ENCODE measurements at regions not wholly inside any gene's neighbourhood (a gene's known extent, or its start where the extent isn't known, plus 50 kb on each side); places are given as distances from the start of the nearest gene placed in this dataset.

GRCh38 chr6:19042420-19042819 lies 655.3 kb downstream of the RNF144B start:
- peaks cover 3 to 8% of the 10 kb centered on the region in 2 donors for H3K4me1 ChIP-seq (replicated peaks in 1 of 2)
- 37 to 89% (median 75%) methylated on average over 1 to 3 of the region's 5 CpGs; no CpG with 5 or more reads in 3 of the 10 experiments for WGBS, 10 experiments
- in situ Hi-C loops (cut with MboI; ENCODE audit: low pct_unique_long_range_greater_than_20kb in 2 of 9, low sequenced_read_pairs in 9 of 9, unreplicated experiment in 9 of 9): no loop called here
- H3K4me3 ChIP-seq: no peak overlapping the region
- H3K27ac ChIP-seq: no peak overlapping the region
- peak in 5 of 8 experiments; percentile 33 to 78 (median 67) for ATAC-seq (replicated peaks in 6 of 8)

- Histone ChIP-seq H3K4me3 (no peak overlapping the region), H3K4me1 (replicated peaks in 1 of 2) (no peaks in the 10 kb centered on the region), H3K27ac (no peak overlapping the region)
- WGBS, 10 experiments: no CpG with 5 or more reads among the region's 3 CpGs
- in situ Hi-C loops (cut with MboI; ENCODE audit: low pct_unique_long_range_greater_than_20kb in 2 of 9, low sequenced_read_pairs in 9 of 9, unreplicated experiment in 9 of 9): no loop called here
- no peak for ATAC-seq (replicated peaks in 6 of 8)
Observed at GRCh38 chr6:19050765-19051164, 663.6 kb downstream of the RNF144B start.

GRCh38 chr6:19052219-19052618 lies 665.1 kb downstream of the RNF144B start:
- WGBS, 10 experiments: 0 to 100% (median 33%) methylated on average over 1 of the region's 1 CpG; no CpG with 5 or more reads in 1 of the 10 experiments
- Histone ChIP-seq H3K4me1 (replicated peaks in 1 of 2) (no peaks in the 10 kb centered on the region), H3K4me3 (no peak overlapping the region), H3K27ac (no peak overlapping the region)
- in situ Hi-C loops (cut with MboI; ENCODE audit: low pct_unique_long_range_greater_than_20kb in 2 of 9, low sequenced_read_pairs in 9 of 9, unreplicated experiment in 9 of 9): no loop called here
- peak in 3 of 8 experiments; percentile 40 to 62 (median 52) for ATAC-seq (replicated peaks in 6 of 8)

- H3K4me1 ChIP-seq (replicated peaks in 1 of 2): no peaks in the 10 kb centered on the region
- H3K27ac ChIP-seq: no peak overlapping the region
- in situ Hi-C loops (cut with MboI; ENCODE audit: low pct_unique_long_range_greater_than_20kb in 2 of 9, low sequenced_read_pairs in 9 of 9, unreplicated experiment in 9 of 9): no loop called here
- peak in 1 of 8 experiments; percentile 91 for ATAC-seq (replicated peaks in 6 of 8)
- 0 to 100% (median 48%) methylated on average over 1 to 4 of the region's 4 CpGs; no CpG with 5 or more reads in 2 of the 10 experiments for WGBS, 10 experiments
- H3K4me3 ChIP-seq: no peak overlapping the region
Observed at GRCh38 chr6:19059102-19059501, 672.0 kb downstream of the RNF144B start.

- 20 to 100% (median 88%) methylated on average over 1 to 3 of the region's 3 CpGs for WGBS, 10 experiments
- in situ Hi-C loops (cut with MboI; ENCODE audit: low pct_unique_long_range_greater_than_20kb in 2 of 9, low sequenced_read_pairs in 9 of 9, unreplicated experiment in 9 of 9): no loop called here
- Histone ChIP-seq H3K27ac (no peak overlapping the region), H3K4me3 (no peak overlapping the region), H3K4me1 (replicated peaks in 1 of 2) (no peaks in the 10 kb centered on the region)
- no peak for ATAC-seq (replicated peaks in 6 of 8)
Observed at GRCh38 chr6:19067165-19067564, 680.0 kb downstream of the RNF144B start.

- H3K27ac ChIP-seq: no peak overlapping the region
- no peaks in the 10 kb centered on the region for H3K4me1 ChIP-seq (replicated peaks in 1 of 2)
- no peak overlapping the region for H3K4me3 ChIP-seq
- ATAC-seq (replicated peaks in 6 of 8): no peak
- in situ Hi-C loops (cut with MboI; ENCODE audit: low pct_unique_long_range_greater_than_20kb in 2 of 9, low sequenced_read_pairs in 9 of 9, unreplicated experiment in 9 of 9): no loop called here
Observed at GRCh38 chr6:19070520-19070919, 683.4 kb downstream of the RNF144B start.

- WGBS, 10 experiments: 14 to 100% (median 80%) methylated on average over 1 of the region's 1 CpG; no CpG with 5 or more reads in 2 of the 10 experiments
- in situ Hi-C loops (cut with MboI; ENCODE audit: low pct_unique_long_range_greater_than_20kb in 2 of 9, low sequenced_read_pairs in 9 of 9, unreplicated experiment in 9 of 9): no loop called here
- no peak overlapping the region for H3K4me3 ChIP-seq
- peaks cover 0 to 6% of the 10 kb centered on the region in 2 donors for H3K4me1 ChIP-seq (replicated peaks in 1 of 2)
- ATAC-seq (replicated peaks in 6 of 8): no peak
- H3K27ac ChIP-seq: no peak overlapping the region
Observed at GRCh38 chr6:19083801-19084200, 696.7 kb downstream of the RNF144B start.

GRCh38 chr6:19086480-19086879 lies 699.3 kb downstream of the RNF144B start:
- in situ Hi-C loops (cut with MboI; ENCODE audit: low pct_unique_long_range_greater_than_20kb in 2 of 9, low sequenced_read_pairs in 9 of 9, unreplicated experiment in 9 of 9): no loop called here
- WGBS, 10 experiments: 31 to 100% (median 69%) methylated on average over 1 to 4 of the region's 4 CpGs
- ATAC-seq (replicated peaks in 6 of 8): no peak
- Histone ChIP-seq H3K4me1 (replicated peaks in 1 of 2) (peaks cover 0 to 6% of the 10 kb centered on the region in 2 donors), H3K27ac (no peak overlapping the region), H3K4me3 (no peak overlapping the region)

- H3K27ac ChIP-seq: no peak overlapping the region
- H3K4me1 ChIP-seq (replicated peaks in 1 of 2): peaks cover 0 to 6% of the 10 kb centered on the region in 2 donors
- H3K4me3 ChIP-seq: no peak overlapping the region
- 33 to 100% (median 55%) methylated on average over 1 of the region's 1 CpG; no CpG with 5 or more reads in 3 of the 10 experiments for WGBS, 10 experiments
- in situ Hi-C loops (cut with MboI; ENCODE audit: low pct_unique_long_range_greater_than_20kb in 2 of 9, low sequenced_read_pairs in 9 of 9, unreplicated experiment in 9 of 9): no loop called here
- no peak for ATAC-seq (replicated peaks in 6 of 8)
Observed at GRCh38 chr6:19087296-19087695, 700.1 kb downstream of the RNF144B start.

- peak in 3 of 8 experiments; percentile 47 to 91 (median 74) for ATAC-seq (replicated peaks in 6 of 8)
- Histone ChIP-seq H3K4me3 (no peak overlapping the region), H3K4me1 (replicated peaks in 1 of 2) (peaks cover 0 to 6% of the 10 kb centered on the region in 2 donors), H3K27ac (no peak overlapping the region)
- 0 to 100% (median 88%) methylated on average over 1 of the region's 1 CpG; no CpG with 5 or more reads in 1 of the 10 experiments for WGBS, 10 experiments
- in situ Hi-C loops (cut with MboI; ENCODE audit: low pct_unique_long_range_greater_than_20kb in 2 of 9, low sequenced_read_pairs in 9 of 9, unreplicated experiment in 9 of 9): no loop called here
Observed at GRCh38 chr6:19087897-19088296, 700.7 kb downstream of the RNF144B start.

- Histone ChIP-seq H3K4me1 (replicated peaks in 1 of 2) (no peaks in the 10 kb centered on the region), H3K27ac (no peak overlapping the region), H3K4me3 (no peak overlapping the region)
- no peak for ATAC-seq (replicated peaks in 6 of 8)
- WGBS, 10 experiments: 20 to 100% (median 85%) methylated on average over 1 to 4 of the region's 4 CpGs; no CpG with 5 or more reads in 1 of the 10 experiments
- in situ Hi-C loops (cut with MboI; ENCODE audit: low pct_unique_long_range_greater_than_20kb in 2 of 9, low sequenced_read_pairs in 9 of 9, unreplicated experiment in 9 of 9): no loop called here
Observed at GRCh38 chr6:19100752-19101151, 713.6 kb downstream of the RNF144B start.

GRCh38 chr6:19102936-19103335 lies 715.8 kb downstream of the RNF144B start:
- H3K4me1 ChIP-seq (replicated peaks in 1 of 2): no peaks in the 10 kb centered on the region
- WGBS, 10 experiments: 0 to 100% (median 86%) methylated on average over 1 to 3 of the region's 3 CpGs; no CpG with 5 or more reads in 5 of the 10 experiments
- H3K4me3 ChIP-seq: no peak overlapping the region
- H3K27ac ChIP-seq: no peak overlapping the region
- in situ Hi-C loops (cut with MboI; ENCODE audit: low pct_unique_long_range_greater_than_20kb in 2 of 9, low sequenced_read_pairs in 9 of 9, unreplicated experiment in 9 of 9): no loop called here
- ATAC-seq (replicated peaks in 6 of 8): no peak

GRCh38 chr6:19107468-19107867 lies 720.3 kb downstream of the RNF144B start:
- Histone ChIP-seq H3K4me1 (replicated peaks in 1 of 2) (no peaks in the 10 kb centered on the region), H3K27ac (no peak overlapping the region), H3K4me3 (no peak overlapping the region)
- in situ Hi-C loops (cut with MboI; ENCODE audit: low pct_unique_long_range_greater_than_20kb in 2 of 9, low sequenced_read_pairs in 9 of 9, unreplicated experiment in 9 of 9): no loop called here
- ATAC-seq (replicated peaks in 6 of 8): no peak
- 25 to 93% (median 67%) methylated on average over 1 of the region's 1 CpG; no CpG with 5 or more reads in 3 of the 10 experiments for WGBS, 10 experiments

GRCh38 chr6:19121521-19121920 lies 715.6 kb upstream of the ID4 start:
- peak in 2 of 8 experiments; percentile 78 to 81 for ATAC-seq (replicated peaks in 6 of 8)
- no peak overlapping the region for H3K27ac ChIP-seq
- H3K4me1 ChIP-seq (replicated peaks in 1 of 2): no peaks in the 10 kb centered on the region
- no peak overlapping the region for H3K4me3 ChIP-seq
- in situ Hi-C loops (cut with MboI; ENCODE audit: low pct_unique_long_range_greater_than_20kb in 2 of 9, low sequenced_read_pairs in 9 of 9, unreplicated experiment in 9 of 9): no loop called here

Data from motor neuron (in vitro differentiated cells).